WTC11 (cell line): ENCODE measurements at regions not wholly inside any gene's neighbourhood (a gene's known extent, or its start where the extent isn't known, plus 50 kb on each side); places are given as distances from the start of the nearest gene placed in this dataset.

ENCODE experiments used
- ATAC-seq: fragments of 200-7000 bp; cut with Tn5 transposase; 2 replicates; pipeline ENCODE4 v1.10.0; 2021; ENCODE audit warnings: mild to moderate bottlenecking, moderate library complexity
- CTCF ChIA-PET: fragments of 300-600 bp; sonication (Branson Sonifier 250); formaldehyde crosslinking; loops from one replicate; lab custom pipeline; 2021; ENCODE audit warnings: antibody characterized with exemption; lab: Charles Lee
- POLR2A ChIA-PET: fragments of 350-600 bp; sonication (Branson Sonifier 250); formaldehyde crosslinking; loops from one replicate; lab custom pipeline; 2021; ENCODE audit warnings: antibody characterized with exemption; lab: Charles Lee
- DNase-seq: peaks from one replicate; pipeline ENCODE4 v3.0.0; 2021; ENCODE audit warnings: low spot score
- H3K27ac Mint-ChIP-seq: 2 replicates; pipeline ENCODE4 v1.8.0; 2021; ENCODE audit warnings: mixed read lengths
- H3K27me3 Mint-ChIP-seq: 2 replicates; pipeline ENCODE4 v1.8.0; 2021; ENCODE audit warnings: low read depth, mild to moderate bottlenecking, moderate library complexity, mixed read lengths
- H3K36me3 Mint-ChIP-seq: 2 replicates; pipeline ENCODE4 v1.8.0; 2021; ENCODE audit warnings: mixed read lengths
- H3K4me1 Mint-ChIP-seq: 2 replicates; pipeline ENCODE4 v1.8.0; 2022; ENCODE audit warnings: mixed read lengths
- H3K4me3 Mint-ChIP-seq: 2 replicates; pipeline ENCODE4 v1.8.0; 2021; ENCODE audit warnings: mild to moderate bottlenecking, moderate library complexity, mixed read lengths
- H3K9me3 Mint-ChIP-seq: 2 replicates; pipeline ENCODE4 v1.8.0; 2021; ENCODE audit warnings: mixed read lengths
- ATF1 ChIP-seq: sonication (generic); formaldehyde crosslinking; IDR thresholded peaks from 2 replicates; pipeline ENCODE4 v1.8.1; 2023; ENCODE audit warnings: mild to moderate bottlenecking, moderate library complexity, missing genetic modification reagents
- ATF3 ChIP-seq: sonication (generic); formaldehyde crosslinking; conservative IDR thresholded peaks from 2 replicates; pipeline ENCODE4 v1.8.1; 2022; ENCODE audit warnings: mild to moderate bottlenecking, missing genetic modification reagents
- ESRRA ChIP-seq: sonication (generic); formaldehyde crosslinking; IDR thresholded peaks from 2 replicates; pipeline ENCODE4 v1.8.1; 2022; ENCODE audit warnings: mild to moderate bottlenecking, missing genetic modification reagents, borderline replicate concordance
- ETV6 ChIP-seq: sonication (generic); formaldehyde crosslinking; IDR thresholded peaks from 2 replicates; pipeline ENCODE4 v1.8.1; 2022; ENCODE audit warnings: mild to moderate bottlenecking, missing genetic modification reagents
- FOXP1 ChIP-seq: sonication (generic); formaldehyde crosslinking; IDR thresholded peaks from 2 replicates; pipeline ENCODE4 v1.8.0; 2022; ENCODE audit warnings: missing genetic modification reagents, mild to moderate bottlenecking, moderate library complexity, borderline replicate concordance
- GRHL2 ChIP-seq: fragments of 250-450 bp; sonication (Bioruptor Pico); IDR thresholded peaks from 2 replicates; pipeline ENCODE4 v1.8.0; 2022; ENCODE audit warnings: mild to moderate bottlenecking, moderate library complexity; ENCODE audit not compliant: insufficient replicate concordance, severe bottlenecking
- GTF2I ChIP-seq: fragments of 250-450 bp; sonication (Bioruptor Pico); conservative IDR thresholded peaks from 2 replicates; pipeline ENCODE4 v1.4.0; 2021; ENCODE audit warnings: mild to moderate bottlenecking
- HMGA2 ChIP-seq: fragments of 250-450 bp; sonication (Bioruptor Pico); IDR thresholded peaks from 2 replicates; pipeline ENCODE4 v1.4.0; 2021; ENCODE audit warnings: mild to moderate bottlenecking, moderate library complexity
- PRRX2 ChIP-seq: fragments of 250-450 bp; sonication (Bioruptor Pico); IDR thresholded peaks from 2 replicates; pipeline ENCODE4 v1.8.0; 2021; ENCODE audit warnings: mild to moderate bottlenecking
- TCF7 ChIP-seq: sonication (generic); formaldehyde crosslinking; IDR thresholded peaks from 2 replicates; pipeline ENCODE4 v1.8.0; 2022; ENCODE audit warnings: mild to moderate bottlenecking, low read depth, missing genetic modification reagents, moderate library complexity
- TEAD1 ChIP-seq: sonication (generic); formaldehyde crosslinking; IDR thresholded peaks from 2 replicates; pipeline ENCODE4 v1.8.0; 2022; ENCODE audit warnings: mild to moderate bottlenecking, missing genetic modification reagents
- TEAD4 ChIP-seq: sonication (generic); formaldehyde crosslinking; IDR thresholded peaks from 2 replicates; pipeline ENCODE4 v1.8.0; 2022; ENCODE audit warnings: mild to moderate bottlenecking, missing genetic modification reagents
- ZBTB21 ChIP-seq: sonication (generic); formaldehyde crosslinking; IDR thresholded peaks from 2 replicates; pipeline ENCODE4 v1.8.1; 2023; ENCODE audit warnings: mild to moderate bottlenecking, missing genetic modification reagents, borderline replicate concordance
- ZNF232 ChIP-seq: sonication (generic); formaldehyde crosslinking; IDR thresholded peaks from 2 replicates; pipeline ENCODE4 v1.8.0; 2022; ENCODE audit warnings: mild to moderate bottlenecking, missing genetic modification reagents
- TF ChIP-seq, protein P1 (sequence below): sonication (generic); formaldehyde crosslinking; IDR thresholded peaks from 2 replicates; pipeline ENCODE4 v1.8.1; 2022; ENCODE audit warnings: missing genetic modification reagents, borderline replicate concordance
- TF ChIP-seq, protein P2 (sequence below): sonication (generic); formaldehyde crosslinking; conservative IDR thresholded peaks from 2 replicates; pipeline ENCODE4 v1.8.1; 2023; ENCODE audit warnings: mild to moderate bottlenecking, low read depth, missing genetic modification reagents, moderate library complexity
- TF ChIP-seq, protein P3 (sequence below): sonication (generic); formaldehyde crosslinking; IDR thresholded peaks from 2 replicates; pipeline ENCODE4 v1.8.1; 2023; ENCODE audit warnings: mild to moderate bottlenecking, missing genetic modification reagents, moderate library complexity
- TF ChIP-seq, protein P4 (sequence below): fragments of 250-450 bp; sonication (Bioruptor Pico); IDR thresholded peaks from 2 replicates; pipeline ENCODE4 v1.9.0; 2021; ENCODE audit warnings: mild to moderate bottlenecking
- TF ChIP-seq, protein P5 (sequence below): sonication (generic); formaldehyde crosslinking; IDR thresholded peaks from 2 replicates; pipeline ENCODE4 v1.8.1; 2023; ENCODE audit warnings: mild to moderate bottlenecking, moderate library complexity, missing genetic modification reagents
- TF ChIP-seq, protein P6 (sequence below): sonication (generic); formaldehyde crosslinking; IDR thresholded peaks from 2 replicates; pipeline ENCODE4 v1.8.0; 2022; ENCODE audit warnings: mild to moderate bottlenecking, missing genetic modification reagents
- TF ChIP-seq, protein P7 (sequence below): sonication (generic); formaldehyde crosslinking; IDR thresholded peaks from 2 replicates; pipeline ENCODE4 v1.8.0; 2022; ENCODE audit warnings: mild to moderate bottlenecking, missing genetic modification reagents
- TF ChIP-seq, protein P8 (sequence below): fragments of 250-450 bp; sonication (Bioruptor Pico); conservative IDR thresholded peaks from 2 replicates; pipeline ENCODE4 v1.9.0; 2021; ENCODE audit warnings: mild to moderate bottlenecking

DNA sequence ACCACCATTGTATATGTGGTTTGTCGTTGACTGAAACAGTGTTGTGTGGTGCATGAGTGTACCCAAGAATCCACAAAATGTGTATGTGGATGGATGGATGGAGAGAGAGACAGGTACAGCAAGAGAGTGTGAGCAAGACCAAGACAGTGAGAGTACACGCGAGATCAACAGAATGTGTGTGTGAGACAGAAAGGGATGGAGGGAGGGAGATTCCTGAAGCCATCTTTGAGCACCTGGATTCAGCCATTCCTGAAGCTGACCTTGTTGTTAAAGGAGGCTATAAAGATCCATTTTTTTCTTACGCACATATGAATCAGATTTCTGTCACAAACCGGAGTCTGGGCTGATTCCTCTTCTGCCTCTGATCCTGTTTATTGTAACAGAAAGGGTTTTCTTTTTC lies 64.1 kb downstream of the TFAP2C start (continued):
- no peak for TF ChIP-seq PRRX2
- TF ChIP-seq, protein P1, sequence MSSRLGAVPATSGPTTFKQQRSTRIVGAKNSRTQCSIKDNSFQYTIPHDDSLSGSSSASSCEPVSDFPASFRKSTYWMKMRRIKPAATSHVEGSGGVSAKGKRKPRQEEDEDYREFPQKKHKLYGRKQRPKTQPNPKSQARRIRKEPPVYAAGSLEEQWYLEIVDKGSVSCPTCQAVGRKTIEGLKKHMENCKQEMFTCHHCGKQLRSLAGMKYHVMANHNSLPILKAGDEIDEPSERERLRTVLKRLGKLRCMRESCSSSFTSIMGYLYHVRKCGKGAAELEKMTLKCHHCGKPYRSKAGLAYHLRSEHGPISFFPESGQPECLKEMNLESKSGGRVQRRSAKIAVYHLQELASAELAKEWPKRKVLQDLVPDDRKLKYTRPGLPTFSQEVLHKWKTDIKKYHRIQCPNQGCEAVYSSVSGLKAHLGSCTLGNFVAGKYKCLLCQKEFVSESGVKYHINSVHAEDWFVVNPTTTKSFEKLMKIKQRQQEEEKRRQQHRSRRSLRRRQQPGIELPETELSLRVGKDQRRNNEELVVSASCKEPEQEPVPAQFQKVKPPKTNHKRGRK (CRISPR knock-in tag): no peak
- no peak for TF ChIP-seq GRHL2 (CRISPR knock-in tag)
- TF ChIP-seq, protein P2, sequence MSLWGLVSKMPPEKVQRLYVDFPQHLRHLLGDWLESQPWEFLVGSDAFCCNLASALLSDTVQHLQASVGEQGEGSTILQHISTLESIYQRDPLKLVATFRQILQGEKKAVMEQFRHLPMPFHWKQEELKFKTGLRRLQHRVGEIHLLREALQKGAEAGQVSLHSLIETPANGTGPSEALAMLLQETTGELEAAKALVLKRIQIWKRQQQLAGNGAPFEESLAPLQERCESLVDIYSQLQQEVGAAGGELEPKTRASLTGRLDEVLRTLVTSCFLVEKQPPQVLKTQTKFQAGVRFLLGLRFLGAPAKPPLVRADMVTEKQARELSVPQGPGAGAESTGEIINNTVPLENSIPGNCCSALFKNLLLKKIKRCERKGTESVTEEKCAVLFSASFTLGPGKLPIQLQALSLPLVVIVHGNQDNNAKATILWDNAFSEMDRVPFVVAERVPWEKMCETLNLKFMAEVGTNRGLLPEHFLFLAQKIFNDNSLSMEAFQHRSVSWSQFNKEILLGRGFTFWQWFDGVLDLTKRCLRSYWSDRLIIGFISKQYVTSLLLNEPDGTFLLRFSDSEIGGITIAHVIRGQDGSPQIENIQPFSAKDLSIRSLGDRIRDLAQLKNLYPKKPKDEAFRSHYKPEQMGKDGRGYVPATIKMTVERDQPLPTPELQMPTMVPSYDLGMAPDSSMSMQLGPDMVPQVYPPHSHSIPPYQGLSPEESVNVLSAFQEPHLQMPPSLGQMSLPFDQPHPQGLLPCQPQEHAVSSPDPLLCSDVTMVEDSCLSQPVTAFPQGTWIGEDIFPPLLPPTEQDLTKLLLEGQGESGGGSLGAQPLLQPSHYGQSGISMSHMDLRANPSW (CRISPR knock-in tag): no peak
- no peak for TF ChIP-seq ZBTB21 (CRISPR knock-in tag)
- TF ChIP-seq ATF3 (CRISPR knock-in tag): no peak
- TF ChIP-seq GTF2I: no peak

- Mint-ChIP-seq H3K4me3 (no peak overlapping the region), H3K27me3 (peaks cover 3% of the 10 kb centered on the region; the same call in 1 of the 2 replicates), H3K36me3 (no peaks in the 10 kb centered on the region), H3K9me3 (peaks cover 3% of the 10 kb centered on the region; the same call in 1 of the 2 replicates), H3K4me1 (peaks cover 11% of the 10 kb centered on the region), H3K27ac (no peak overlapping the region)
- POLR2A ChIA-PET: no interaction called here
- DNase-seq (no peak), ATAC-seq (no peak)
- CTCF ChIA-PET: no interaction called here
- TF ChIP-seq, protein P3, sequence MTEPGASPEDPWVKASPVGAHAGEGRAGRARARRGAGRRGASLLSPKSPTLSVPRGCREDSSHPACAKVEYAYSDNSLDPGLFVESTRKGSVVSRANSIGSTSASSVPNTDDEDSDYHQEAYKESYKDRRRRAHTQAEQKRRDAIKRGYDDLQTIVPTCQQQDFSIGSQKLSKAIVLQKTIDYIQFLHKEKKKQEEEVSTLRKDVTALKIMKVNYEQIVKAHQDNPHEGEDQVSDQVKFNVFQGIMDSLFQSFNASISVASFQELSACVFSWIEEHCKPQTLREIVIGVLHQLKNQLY (CRISPR knock-in tag): no peak
- TF ChIP-seq TEAD4 (CRISPR knock-in tag) (no peak), ATF1 (CRISPR knock-in tag) (no peak), ZNF232 (CRISPR knock-in tag) (no peak), FOXP1 (CRISPR knock-in tag) (no peak), HMGA2 (no peak), TCF7 (no peak), ESRRA (CRISPR knock-in tag) (no peak), TEAD1 (CRISPR knock-in tag) (no peak), GTF2I (no peak), ETV6 (no peak)
- TF ChIP-seq, protein P4, sequence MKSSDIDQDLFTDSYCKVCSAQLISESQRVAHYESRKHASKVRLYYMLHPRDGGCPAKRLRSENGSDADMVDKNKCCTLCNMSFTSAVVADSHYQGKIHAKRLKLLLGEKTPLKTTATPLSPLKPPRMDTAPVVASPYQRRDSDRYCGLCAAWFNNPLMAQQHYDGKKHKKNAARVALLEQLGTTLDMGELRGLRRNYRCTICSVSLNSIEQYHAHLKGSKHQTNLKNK: no peak
- TF ChIP-seq, protein P5, sequence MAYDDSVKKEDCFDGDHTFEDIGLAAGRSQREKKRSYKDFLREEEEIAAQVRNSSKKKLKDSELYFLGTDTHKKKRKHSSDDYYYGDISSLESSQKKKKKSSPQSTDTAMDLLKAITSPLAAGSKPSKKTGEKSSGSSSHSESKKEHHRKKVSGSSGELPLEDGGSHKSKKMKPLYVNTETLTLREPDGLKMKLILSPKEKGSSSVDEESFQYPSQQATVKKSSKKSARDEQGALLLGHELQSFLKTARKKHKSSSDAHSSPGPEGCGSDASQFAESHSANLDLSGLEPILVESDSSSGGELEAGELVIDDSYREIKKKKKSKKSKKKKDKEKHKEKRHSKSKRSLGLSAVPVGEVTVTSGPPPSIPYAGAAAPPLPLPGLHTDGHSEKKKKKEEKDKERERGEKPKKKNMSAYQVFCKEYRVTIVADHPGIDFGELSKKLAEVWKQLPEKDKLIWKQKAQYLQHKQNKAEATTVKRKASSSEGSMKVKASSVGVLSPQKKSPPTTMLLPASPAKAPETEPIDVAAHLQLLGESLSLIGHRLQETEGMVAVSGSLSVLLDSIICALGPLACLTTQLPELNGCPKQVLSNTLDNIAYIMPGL: no peak
- TF ChIP-seq, protein P6, sequence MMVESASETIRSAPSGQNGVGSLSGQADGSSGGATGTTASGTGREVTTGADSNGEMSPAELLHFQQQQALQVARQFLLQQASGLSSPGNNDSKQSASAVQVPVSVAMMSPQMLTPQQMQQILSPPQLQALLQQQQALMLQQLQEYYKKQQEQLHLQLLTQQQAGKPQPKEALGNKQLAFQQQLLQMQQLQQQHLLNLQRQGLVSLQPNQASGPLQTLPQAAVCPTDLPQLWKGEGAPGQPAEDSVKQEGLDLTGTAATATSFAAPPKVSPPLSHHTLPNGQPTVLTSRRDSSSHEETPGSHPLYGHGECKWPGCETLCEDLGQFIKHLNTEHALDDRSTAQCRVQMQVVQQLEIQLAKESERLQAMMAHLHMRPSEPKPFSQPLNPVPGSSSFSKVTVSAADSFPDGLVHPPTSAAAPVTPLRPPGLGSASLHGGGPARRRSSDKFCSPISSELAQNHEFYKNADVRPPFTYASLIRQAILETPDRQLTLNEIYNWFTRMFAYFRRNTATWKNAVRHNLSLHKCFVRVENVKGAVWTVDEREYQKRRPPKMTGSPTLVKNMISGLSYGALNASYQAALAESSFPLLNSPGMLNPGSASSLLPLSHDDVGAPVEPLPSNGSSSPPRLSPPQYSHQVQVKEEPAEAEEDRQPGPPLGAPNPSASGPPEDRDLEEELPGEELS (CRISPR knock-in tag): no peak
- TF ChIP-seq, protein P7, sequence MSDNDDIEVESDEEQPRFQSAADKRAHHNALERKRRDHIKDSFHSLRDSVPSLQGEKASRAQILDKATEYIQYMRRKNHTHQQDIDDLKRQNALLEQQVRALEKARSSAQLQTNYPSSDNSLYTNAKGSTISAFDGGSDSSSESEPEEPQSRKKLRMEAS (CRISPR knock-in tag): no peak
- TF ChIP-seq, protein P2 (CRISPR knock-in tag): no peak
- TF ChIP-seq, protein P8, sequence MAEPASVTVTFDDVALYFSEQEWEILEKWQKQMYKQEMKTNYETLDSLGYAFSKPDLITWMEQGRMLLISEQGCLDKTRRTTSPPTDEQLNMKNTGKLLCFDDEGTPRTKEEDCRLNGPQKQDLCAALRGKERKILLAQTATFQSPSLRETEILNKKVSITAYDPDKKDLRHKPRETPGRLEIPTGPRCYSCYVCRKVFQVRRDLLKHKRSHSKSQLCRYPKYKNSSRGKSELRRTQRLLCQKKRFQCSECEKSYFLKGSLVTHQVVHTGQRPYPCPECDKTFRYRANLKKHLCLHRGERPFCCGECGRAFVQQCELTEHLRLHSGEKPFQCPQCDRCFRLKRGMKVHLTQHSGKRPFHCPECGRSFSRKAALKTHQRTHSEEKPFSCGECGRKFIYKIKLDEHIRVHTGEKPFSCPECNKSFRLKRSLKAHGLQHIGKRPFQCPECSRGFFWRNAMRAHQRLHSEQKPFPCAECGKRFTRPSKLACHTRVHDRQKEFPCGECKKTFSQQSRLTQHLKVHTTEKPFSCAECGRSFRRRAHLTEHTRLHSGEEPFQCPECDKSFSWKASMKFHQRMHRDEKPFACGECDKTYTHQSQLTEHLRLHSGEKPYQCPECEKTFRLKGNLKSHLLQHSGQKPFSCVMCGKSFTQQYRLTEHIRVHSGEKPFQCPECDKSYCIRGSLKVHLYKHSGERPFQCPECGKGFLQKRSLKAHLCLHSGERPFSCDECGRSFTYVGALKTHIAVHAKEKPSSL: no peak
Observed at GRCh38 chr20:56697476-56697875, 68.4 kb downstream of the TFAP2C start.
